ENCODE measurements at regions not wholly inside any gene's neighbourhood (a gene's known extent, or its start where the extent isn't known, plus 50 kb on each side); places are given as distances from the start of the nearest gene placed in this dataset.

DNA sequence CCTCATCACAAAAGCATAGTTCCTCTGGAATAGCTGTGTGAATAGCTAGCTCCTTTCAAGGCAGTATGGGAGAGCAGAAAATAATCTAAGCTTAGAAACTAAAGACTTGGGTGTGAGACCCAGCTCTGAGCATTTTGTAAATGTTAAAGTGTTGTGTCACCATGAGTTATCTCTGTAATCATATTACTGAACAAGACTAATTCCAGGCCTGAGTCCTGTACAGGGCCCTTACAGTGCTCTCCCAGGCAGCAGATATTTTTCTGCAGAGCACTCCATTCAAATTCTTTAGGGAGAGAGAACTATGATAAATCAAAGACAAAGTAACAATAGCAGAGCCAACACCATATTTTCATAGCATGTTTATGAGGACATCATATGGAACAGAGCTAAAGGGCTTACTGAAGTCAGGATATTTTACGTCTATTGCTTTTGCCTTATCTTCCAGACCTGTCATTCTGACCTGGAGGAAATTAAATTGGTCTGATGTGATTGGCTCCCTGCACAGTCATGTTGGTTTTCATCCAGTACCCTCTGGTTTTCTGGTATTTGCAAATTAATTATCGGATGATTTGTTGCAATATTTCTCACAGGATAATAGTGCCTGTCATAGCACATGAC is 172.6 kb upstream of the PPP2R3A start:
- Histone ChIP-seq H3K9me3 (ENCODE audit: control insufficient read depth, insufficient read depth, low read length) (no peaks in the 10 kb centered on the region), H3K4ac (ENCODE audit: low read depth, low read length) (no peak overlapping the region), H4K91ac (ENCODE audit: insufficient read depth, low read depth, low read length) (no peak overlapping the region), H3K27me3 (ENCODE audit: control insufficient read depth, insufficient read depth, low read length) (no peaks in the 10 kb centered on the region), H4K20me1 (ENCODE audit: insufficient read depth, low read length) (no peaks in the 10 kb centered on the region), H2AK9ac (replicated peaks; ENCODE audit: low read depth, low read length, poor library complexity) (no peak overlapping the region), H4K5ac (ENCODE audit: low read depth, low read length) (no peak overlapping the region), H2BK15ac (ENCODE audit: low read depth, low read length) (no peak overlapping the region), H3K36me3 (ENCODE audit: control insufficient read depth, insufficient read depth, low read length) (no peaks in the 10 kb centered on the region), H3K9me1 (ENCODE audit: insufficient read depth, low read length) (no peaks in the 10 kb centered on the region), H3K18ac (ENCODE audit: low read depth, low read length) (no peak overlapping the region), H3K4me1 (ENCODE audit: control insufficient read depth, insufficient read depth, low read length) (no peaks in the 10 kb centered on the region), H2BK20ac (ENCODE audit: low read depth, low read length) (no peak overlapping the region), H2AK5ac (ENCODE audit: low read depth, low read length) (no peak overlapping the region), H3K79me1 (ENCODE audit: low read depth in 1 of 2, low read length in 2 of 2) (no peaks in the 10 kb centered on the region), H2AFZ (replicated peaks; ENCODE audit: low read length, poor library complexity) (no peak overlapping the region), H3K14ac (replicated peaks; ENCODE audit: low read depth, low read length) (no peak overlapping the region), H3K4me2 (ENCODE audit: low read depth, low read length) (no peak overlapping the region), H3K27ac (ENCODE audit: insufficient read depth, low read length) (no peak overlapping the region), H3K9ac (ENCODE audit: low read depth, low read length) (no peak overlapping the region), H2BK120ac (ENCODE audit: low read depth, low read length) (no peak overlapping the region), H4K8ac (ENCODE audit: low read depth in 2 of 2, low read length in 2 of 2) (no peak overlapping the region), H3K23ac (ENCODE audit: low read depth, low read length) (no peak overlapping the region), H2BK5ac (ENCODE audit: low read depth, low read length, poor library complexity, severe bottlenecking) (no peak overlapping the region), H3K56ac (ENCODE audit: extremely low read depth, insufficient read depth, low read length) (no peak overlapping the region), H3K4me3 (ENCODE audit: insufficient read depth, low read depth, low read length) (no peak overlapping the region)
- dilution Hi-C loops (cut with HindIII; ENCODE audit: low sequenced_read_pairs, unreplicated experiment) (no loop called here), in situ Hi-C loops (cut with MboI; ENCODE audit: low sequenced_read_pairs) (no loop called here), intact Hi-C loops (cut with micrococcal nuclease) (no loop called here)
- CTCF ChIA-PET, result no interaction called here
- BruUV-seq (replicated peaks), result no TSS peak
- POLR2A ChIA-PET (ENCODE audit: unreplicated experiment), result no interaction called here
- no CpG with 5 or more reads among the region's 2 CpGs for WGBS, 2 experiments (ENCODE audit: extremely low coverage in 2 of 2, insufficient read length in 1 of 2)
- no peak for ATAC-seq (ENCODE audit: low read depth)
- TF ChIP-seq MAFK (IDR thresholded peaks at IDR 0.05; ENCODE audit: low read depth, low read length) (no peak), NFE2L2 (IDR thresholded peaks at IDR 0.05; ENCODE audit: low read depth, low read length) (no peak), CTCF (conservative IDR thresholded peaks at IDR 0.05; ENCODE audit: low read depth, low read length) (no peak), RCOR1 (IDR thresholded peaks at IDR 0.05; ENCODE audit: insufficient replicate concordance, low read length) (no peak), RAD21 (IDR thresholded peaks at IDR 0.05; ENCODE audit: low read length) (no peak), BHLHE40 (IDR thresholded peaks at IDR 0.05; ENCODE audit: low read depth, low read length) (no peak), MAZ (IDR thresholded peaks at IDR 0.05; ENCODE audit: borderline replicate concordance, low read depth, low read length) (no peak), SMC3 (IDR thresholded peaks at IDR 0.05; ENCODE audit: low read depth, low read length) (no peak), MXI1 (IDR thresholded peaks at IDR 0.05; ENCODE audit: borderline replicate concordance, low read depth, low read length) (no peak), RFX5 (IDR thresholded peaks at IDR 0.05; ENCODE audit: low read depth, low read length) (no peak), FOS (IDR thresholded peaks at IDR 0.05; ENCODE audit: low read depth, low read length) (no peak)
- TF ChIP-seq, protein P1, sequence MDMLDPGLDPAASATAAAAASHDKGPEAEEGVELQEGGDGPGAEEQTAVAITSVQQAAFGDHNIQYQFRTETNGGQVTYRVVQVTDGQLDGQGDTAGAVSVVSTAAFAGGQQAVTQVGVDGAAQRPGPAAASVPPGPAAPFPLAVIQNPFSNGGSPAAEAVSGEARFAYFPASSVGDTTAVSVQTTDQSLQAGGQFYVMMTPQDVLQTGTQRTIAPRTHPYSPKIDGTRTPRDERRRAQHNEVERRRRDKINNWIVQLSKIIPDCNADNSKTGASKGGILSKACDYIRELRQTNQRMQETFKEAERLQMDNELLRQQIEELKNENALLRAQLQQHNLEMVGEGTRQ (IDR thresholded peaks at IDR 0.05; ENCODE audit: low read depth, low read length), result no peak
- no peak for DNase-seq
